ENCODE measurements at regions not wholly inside any gene's neighbourhood (a gene's known extent, or its start where the extent isn't known, plus 50 kb on each side); places are given as distances from the start of the nearest gene placed in this dataset.

DNA sequence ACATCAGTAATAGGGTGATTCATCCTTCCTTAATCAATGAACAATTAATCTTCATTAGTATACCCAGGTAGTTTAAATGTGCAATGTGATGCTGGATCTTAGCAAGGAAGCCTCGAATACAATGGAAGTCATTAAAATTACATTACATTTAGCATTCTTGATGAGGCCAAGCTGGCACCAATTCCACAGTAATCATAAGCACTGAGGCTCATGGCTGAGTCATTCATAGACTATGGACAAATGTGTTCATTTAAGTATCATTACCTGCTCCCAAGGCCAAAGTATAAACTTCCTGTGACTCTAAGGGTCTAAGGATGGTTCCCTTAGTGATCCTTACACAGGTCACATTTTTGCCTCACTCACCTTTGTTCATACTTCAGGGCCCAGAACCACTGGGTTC, 266.4 kb upstream of the CDIN1 start:
- no peak for DNase-seq

DNA sequence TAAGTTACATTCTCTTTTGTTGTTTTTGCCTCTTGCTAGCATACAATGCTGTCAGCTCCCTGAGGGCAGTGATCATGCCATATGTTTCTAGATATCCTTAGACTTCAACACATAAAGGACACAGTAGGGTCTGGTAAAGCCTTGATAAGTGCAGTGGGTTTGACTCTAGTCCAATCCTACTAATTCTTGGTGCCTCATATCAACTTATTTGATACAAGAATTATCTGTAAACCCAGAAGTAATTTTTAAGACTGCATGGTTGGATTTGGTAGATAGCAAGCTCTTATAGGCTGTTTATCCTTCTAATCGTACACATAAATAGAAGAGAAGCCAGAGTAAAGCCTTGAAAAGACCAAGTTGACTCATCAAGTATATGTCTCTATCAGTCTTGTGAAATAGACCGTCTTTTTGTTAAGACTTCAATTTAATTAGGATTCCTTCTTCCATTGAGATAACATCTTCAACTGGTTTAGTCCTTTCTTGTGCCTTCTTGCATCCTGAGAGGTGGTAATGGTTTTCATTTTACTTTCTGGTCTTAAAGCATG, 265.6 kb upstream of the CDIN1 start:
- no peak for DNase-seq

DNA sequence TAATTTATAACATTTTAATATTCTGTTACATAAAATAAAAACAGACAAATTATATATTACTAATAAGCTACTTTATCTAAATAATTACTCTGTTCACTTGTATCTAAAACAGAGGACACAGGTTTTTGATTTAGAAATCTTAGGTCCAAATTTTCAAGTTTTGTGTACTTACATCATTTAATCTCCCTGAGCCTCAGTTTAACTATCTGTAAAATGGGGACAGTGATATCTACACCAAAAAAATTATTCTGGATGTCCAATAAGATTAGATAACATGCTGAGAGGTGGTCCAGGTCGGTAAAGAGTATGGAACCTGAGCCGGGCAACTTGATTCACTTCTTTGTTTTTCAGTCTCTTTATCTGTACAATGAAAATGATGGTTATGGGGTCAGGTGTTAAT, 263.8 kb upstream of the CDIN1 start:
- DNase-seq, result no peak

DNA sequence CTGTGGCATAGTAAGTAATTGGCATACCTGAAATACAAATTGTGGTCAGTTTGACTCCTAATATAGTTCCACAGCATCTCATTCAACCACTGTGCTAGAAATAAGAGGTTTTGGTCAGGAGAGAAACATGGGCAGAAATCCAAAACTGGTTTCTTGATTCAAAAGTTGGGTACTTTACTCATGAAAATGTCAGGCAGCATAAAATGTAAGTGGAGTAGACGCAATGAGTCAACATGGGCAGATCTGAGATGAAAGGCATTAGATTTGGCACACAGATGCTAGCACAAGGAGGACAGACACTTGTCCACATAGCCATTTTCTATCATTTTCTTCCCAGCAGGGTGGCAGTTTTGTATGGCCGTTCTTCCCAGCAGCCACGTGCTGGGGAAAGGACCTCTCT, 255.8 kb upstream of the CDIN1 start:
- no peak for DNase-seq

DNA sequence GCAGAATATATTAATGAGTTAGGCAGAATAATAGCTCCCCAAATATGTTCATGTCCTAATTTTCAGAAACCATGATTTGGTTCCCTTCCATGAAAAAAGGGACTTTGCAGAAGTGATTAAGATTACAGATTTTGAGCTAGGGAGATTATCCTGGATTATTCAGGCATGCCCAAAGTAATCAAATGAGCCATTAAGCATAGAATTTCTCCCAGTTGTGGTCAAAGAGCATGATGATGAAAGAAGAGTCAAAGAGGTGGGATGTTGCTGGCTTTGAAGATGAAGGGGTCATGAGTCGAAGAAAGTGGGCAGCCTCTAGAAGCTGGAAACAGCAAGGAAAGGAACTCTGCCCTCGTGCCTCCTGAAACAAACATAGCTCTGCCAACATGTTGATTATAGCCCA, 254.2 kb upstream of the CDIN1 start:
- no peak for DNase-seq

DNA sequence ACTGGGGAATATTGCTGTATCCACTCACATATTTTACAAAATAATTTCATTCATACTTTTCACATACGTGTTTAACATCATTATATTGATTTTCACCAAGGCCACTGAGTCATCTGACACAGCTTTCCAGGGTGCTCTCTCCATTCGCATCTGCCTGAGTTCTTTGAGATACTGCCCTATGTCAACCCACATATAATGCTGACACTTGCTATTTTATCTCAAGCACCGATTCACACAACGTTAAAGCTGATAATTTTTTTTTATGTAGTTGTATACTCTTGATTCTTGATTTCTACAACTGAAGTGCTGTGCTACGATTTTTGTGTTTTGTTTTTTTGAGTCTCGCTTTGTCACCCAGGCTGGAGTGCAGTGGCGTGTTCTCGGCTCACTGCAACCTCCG, 249.8 kb upstream of the CDIN1 start:
- DNase-seq, result no peak

DNA sequence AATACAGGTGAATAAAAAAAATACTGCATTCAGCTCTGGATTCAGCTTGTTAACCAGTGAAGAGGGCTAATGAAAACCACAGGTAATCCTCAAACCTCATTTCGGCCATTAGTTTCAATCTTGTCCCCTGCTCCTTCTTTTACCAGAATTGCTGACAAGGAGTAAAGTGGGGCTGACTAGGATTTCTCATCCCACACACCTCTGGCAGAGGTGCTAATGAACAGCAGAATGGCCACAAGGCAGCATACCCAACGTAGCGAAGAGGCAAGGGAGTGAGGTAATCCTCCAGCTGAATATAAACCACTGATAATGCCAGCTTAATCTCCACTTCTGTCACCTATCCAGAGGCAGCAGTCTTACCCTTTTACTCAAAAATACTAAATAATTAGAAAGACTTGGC, 248.8 kb upstream of the CDIN1 start:
- DNase-seq, result no peak

DNA sequence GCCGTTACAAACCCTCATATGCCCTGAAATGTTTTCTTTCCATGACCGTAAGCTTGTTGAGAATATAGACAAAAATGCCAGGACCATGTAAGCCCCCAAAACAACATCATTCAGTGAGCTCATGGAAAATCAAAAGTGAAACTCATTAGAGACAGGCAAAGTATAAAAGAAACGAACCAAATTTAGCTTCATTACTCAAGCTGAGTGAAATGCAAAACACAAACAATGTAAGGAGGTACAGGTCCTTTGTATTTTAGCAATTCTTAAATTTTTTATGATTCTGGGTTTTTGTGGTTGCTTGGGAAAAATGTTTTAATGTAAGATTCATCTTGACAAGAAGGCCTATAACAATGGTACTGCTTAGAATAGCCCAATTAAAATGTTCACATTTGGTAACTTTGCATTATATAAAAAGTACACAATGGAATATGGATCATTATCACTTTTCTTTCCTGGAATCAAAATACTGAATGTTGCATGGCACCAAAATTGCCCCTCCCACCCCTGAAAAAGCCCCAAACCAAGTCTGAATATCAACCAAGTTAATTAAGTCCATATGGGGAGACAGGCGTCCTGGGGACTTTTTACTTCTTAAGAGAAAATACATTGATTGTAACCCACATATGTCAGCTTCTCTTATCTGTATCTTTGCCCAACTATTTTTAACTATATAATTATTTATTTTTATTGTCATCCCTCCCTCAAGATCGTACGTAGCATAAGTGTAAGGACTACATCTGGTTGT, 247.7 kb upstream of the CDIN1 start:
- DNase-seq, result no peak

DNA sequence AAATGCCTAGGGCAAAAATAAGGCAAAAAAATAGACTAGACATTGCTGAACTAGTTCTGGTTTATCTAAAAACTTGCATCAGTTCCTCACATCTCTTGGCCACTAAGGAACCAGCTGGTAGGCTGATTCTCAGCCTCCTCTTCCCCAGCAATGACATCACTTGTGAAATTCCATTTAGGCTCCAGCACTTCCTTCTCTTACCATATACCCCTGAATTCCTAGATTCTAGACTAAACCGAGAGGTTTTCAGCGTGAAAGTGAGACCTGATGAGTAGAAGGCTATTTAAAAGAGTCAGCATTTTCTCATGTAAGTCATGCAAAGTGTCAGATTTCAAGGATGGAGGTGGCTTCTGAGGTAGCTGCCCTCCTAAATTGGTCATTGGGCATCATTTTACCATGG, 247.1 kb upstream of the CDIN1 start:
- DNase-seq, result no peak

DNA sequence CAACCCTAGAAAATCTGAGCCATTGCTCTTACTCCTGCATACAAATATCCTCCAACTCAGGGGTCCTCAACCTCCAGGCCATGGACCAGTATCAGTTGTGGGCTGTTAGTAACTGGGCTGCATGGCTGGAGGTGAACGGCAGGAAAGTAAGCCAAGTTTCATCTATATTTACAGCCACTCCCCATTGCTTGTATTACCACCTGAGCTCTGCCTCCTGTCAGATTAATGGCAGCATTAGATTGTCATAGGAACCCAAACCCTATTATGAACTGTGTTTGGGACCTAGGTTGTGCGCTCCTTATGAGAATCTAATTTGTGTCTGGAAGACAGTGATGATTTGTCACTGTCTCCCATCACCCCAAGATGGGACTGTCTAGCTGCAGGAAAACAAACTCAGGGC, 246.5 kb upstream of the CDIN1 start:
- no peak for DNase-seq

DNA sequence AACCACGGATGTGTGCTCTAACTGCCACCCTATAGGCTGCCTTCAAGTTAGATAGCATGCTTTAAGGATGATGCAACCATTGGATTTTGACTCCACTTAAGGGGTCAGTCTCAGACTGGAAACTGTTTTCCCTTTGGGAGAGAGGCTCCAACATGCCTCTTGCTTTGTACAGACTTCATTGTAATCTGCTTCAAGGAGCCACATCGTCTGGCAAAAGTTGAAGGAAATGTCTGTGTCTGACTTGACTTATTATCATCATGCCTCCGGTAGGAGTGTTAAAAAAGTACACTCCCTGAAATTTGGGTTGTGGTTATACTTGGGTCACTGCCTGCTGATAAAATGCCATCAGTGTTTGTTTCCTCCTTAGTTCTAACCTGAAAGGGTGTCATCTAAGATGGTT, 245.4 kb upstream of the CDIN1 start:
- DNase-seq, result no peak

DNA sequence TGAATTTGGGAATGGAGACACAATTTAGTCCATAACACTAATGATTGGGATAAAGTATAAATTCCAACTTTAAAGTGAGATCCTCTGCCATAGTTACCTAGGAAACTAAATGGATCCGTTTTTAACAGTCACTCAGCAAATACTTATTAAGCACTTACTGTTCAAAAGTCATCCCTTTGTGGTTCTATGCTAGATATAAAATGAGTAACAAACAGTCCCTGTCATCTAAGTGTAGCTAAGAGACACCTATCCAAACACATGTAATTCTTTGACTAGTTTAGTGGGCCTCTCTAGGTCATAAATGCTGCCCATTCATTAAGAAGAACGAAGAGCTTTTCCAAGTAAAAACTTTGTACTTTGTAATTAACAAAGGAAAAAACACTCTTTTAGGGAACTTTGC, 244.2 kb upstream of the CDIN1 start:
- DNase-seq, result no peak

DNA sequence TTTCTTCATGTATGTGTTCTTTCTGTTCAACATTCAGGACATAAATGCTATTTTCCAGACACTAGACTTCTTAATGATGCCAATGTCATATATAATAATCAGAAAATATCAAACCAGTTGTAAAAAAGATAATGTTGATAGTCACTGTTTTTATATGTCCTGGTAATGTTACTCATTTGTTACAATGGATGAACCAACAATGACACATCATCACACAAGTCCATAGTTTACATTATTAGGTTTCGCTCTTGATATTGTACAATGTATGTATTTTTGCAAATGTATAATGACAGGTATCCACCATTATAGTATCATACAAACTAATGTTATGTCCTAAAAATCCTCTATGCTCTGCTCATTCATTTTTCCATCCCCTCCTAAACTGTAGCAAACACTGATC, 243.8 kb upstream of the CDIN1 start:
- no peak for DNase-seq

DNA sequence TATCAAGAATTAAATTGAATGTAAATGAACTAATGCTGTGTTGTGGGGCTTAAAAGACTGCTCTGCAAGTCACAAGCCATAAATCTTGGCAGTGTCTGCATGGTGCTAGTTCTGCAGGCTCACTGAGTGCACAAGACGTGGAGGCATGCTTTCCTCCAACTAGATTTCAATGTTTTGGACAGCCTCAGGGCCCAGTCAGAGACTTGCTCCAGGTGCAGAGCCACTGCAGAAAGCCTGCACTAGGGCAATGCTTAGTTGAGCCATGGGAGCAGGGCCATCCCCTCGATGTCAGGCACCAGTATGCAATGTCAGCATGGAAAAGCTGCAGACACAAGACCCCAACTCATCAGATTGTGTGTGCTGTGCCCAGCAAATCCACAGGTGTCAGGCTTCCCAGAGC, 234.5 kb upstream of the CDIN1 start:
- no peak for DNase-seq

DNA sequence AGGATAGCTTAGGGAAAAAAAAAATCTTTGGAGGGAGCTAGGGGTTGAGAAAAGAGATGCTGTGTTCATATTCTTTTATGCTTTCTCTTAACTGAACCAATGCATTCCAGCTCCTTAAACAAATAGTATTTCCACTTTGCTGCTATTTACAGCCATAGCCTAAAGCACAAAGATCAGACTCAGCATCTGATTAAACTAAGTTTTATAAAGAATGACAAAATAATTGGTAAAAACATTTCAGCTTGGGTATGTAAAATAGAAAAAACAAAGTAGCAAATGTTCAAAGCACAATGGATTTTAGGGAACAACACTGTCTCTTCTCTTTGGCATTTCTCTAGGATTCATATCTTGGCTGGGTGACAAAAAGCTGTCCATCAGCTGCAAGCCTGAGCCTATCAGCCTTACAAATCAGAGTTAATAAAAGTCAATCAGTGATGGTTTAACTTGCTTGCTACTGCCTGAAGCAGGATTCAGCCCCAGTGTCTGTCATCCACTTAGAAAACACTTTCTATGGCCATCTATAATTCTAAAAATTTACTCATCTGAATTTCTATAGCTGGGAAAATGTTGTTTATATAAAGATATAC, 232.1 kb upstream of the CDIN1 start:
- DNase-seq, result no peak

DNA sequence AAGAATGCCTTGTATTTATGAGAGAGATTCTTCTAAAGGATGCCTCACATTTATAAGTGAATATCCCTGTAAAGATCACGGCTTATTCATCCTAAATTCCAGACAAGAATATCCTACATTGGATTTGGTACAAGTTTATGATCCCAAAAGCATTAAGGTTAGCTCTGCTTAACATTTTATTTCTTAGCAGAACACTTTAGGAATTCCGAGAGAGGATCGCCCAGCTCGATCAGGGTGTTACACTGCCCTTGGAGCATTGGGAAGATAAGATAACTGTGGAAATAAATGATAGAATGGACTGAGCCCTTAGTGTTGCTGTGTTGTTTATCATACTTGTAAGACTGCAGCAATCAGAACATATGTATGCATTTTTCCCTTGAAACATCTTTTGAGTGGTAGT, 223.0 kb upstream of the CDIN1 start:
- DNase-seq, result no peak

DNA sequence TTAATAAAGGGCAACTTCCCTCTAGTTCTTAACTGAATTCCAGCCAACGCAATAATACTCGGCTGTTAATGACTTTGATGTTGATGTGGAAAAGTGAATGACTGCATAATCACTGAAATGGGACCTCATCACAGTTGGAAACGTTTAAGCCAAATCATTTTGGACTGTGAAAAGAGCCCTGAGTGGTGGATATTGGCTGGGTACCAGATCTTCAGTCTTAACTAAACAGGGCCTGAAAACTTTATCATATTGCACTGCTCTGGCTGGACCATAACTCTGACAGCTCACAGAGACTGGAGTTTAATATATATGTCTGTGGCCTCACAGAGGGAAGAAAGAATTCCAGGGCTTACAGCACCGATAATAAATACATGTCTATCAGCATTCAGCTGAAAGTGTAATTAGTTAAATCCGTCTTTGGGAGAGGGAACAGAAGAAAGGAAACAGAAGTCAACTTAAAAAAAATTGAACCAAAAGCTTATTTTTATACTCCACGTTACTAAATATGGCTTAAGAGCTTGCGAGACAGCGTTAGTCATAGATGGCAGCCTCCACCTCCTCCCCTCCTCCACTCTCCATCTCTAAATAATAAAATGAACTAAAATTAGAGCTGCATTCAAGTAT, 222.3 kb upstream of the CDIN1 start:
- no peak for DNase-seq

DNA sequence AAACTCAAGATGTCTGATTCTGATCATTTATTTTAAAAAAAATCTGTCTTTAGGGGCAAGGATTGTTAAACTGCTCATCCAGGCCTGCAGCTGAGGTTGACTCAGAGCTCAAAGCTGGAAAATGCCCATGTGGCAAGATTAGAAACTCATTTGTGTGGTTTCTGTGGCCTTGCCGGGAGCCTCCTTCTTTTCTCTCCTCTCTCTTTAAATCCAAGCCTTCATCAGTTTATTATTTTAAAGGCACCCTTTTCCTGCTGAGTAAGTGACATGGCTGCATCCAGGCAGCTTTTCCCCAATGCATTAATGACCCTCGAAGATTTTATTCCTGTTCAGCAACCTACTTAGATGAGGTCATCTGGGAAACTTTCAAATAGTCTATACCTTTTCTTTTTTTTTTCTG, 221.3 kb upstream of the CDIN1 start:
- DNase-seq, result no peak

DNA sequence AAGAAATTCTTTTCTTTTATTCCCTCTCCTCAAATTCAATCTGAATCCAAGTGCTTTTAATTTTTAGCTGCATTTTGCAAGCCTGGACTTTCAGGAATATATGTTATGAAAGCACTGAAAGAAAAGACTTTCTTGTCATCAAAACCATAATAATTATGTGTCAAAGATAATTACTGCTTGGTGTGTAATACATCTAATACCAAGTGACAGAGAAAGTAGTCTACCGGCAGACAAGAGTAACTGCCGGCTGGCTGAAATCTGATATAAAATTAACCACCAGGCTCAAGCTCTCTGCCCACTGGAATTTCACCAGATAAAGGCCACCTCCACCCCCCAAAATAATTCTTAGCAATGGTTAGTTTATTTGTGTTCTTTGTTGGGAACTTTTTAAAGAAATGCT, 220.9 kb upstream of the CDIN1 start:
- DNase-seq, result no peak

DNA sequence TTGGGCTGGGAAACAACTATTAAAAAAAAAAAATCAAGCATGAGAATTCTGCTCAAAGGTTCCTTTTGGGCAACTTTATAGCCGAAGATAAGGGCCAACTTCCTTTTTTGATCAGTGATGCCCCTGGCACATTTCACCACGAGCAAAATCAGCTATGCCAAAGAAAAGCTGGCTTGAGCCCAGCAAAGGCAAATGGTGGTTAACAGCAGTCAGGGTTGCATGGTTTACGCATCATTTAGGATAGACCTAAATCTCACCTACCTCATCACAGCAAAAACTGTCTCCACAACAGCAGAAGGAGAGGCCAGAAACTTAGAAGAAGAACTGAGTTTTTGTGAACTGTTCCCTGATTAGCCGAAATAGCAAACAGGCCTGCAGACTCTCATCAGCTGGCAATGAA, 220.1 kb upstream of the CDIN1 start:
- no peak for DNase-seq

DNA sequence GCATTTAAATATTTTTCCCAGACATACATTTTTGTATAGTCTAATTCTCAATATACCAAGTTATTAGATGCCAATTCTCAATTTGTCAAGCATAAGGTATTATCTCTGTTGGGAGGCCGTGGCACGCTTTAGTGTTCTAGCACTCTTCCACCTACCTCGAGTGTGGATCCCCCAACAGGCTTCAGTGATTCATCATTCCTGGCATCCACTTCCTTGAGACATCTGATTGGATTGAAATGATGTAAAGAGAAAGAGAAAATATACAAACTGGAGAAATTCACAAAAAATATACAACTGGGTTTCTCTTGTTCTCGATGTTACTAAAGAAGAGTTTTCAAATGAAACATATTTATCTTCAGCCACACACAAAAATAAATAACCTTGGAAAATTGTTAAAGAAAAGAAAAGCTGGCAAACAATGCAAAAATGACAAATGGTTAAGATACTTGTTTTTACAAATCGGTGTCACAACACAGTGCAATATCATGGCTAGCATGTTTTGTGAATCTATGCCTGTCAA, 218.0 kb upstream of the CDIN1 start:
- no peak for DNase-seq

DNA sequence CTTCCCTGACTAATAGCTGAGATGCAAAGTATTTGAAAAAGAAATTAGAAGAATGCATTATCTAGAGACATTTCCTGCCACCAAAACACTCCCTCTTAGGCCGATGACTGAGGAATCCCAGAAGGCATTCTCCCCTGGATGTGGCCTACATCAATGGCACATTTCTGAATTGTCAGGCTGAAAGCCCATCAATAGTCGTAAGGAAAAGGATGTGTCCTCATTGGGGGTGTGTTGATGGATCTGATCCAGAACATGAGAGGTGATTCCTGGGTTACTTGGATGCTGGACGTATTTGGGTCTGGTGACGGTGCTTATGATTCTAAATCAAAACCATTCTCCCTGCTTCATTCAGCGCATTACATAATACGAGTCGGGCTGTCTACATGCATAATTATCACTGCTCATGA, 216.9 kb upstream of the CDIN1 start:
- no peak for DNase-seq

DNA sequence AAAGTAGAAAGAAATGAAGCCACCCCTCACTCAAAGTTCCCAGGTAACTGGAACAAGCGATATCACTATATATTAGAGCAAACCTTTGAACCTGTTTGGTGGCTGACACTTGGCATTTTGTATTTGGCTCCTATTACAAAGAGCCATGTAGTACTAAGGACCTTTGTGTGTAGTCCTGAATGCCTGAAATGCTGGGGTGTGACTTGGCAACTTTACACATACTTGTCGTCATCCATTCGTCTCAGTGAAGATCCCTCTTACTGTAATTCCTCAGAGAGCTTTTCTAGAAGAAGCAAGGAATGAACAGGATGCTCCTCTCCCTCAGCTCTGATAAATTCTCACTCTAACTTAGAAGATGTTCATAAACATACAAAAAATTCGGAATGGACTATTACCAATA, 216.1 kb upstream of the CDIN1 start:
- DNase-seq, result no peak

DNA sequence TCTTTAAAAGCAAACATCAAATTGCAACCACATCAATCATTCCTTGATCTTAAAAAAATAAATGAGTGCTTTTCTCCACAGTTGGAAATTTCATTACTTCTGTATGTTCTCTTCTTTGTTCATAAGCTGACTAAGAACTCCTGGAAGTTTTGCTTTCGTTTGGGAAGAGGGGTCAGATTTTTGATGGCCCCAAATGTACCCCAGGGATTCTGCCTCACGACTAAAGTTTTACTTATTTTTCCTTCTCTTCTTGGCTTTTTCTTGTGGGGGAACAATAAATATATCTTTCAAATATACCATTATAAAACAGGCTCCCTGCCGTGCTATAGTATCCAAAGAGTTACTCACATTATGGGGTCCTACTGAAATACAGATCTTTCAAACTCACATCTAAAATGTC, 215.0 kb upstream of the CDIN1 start:
- DNase-seq, result no peak

All from NCI-H1930 (cell line).